ENCODE measurements at regions not wholly inside any gene's neighbourhood (a gene's known extent, or its start where the extent isn't known, plus 50 kb on each side); places are given as distances from the start of the nearest gene placed in this dataset.

DNA sequence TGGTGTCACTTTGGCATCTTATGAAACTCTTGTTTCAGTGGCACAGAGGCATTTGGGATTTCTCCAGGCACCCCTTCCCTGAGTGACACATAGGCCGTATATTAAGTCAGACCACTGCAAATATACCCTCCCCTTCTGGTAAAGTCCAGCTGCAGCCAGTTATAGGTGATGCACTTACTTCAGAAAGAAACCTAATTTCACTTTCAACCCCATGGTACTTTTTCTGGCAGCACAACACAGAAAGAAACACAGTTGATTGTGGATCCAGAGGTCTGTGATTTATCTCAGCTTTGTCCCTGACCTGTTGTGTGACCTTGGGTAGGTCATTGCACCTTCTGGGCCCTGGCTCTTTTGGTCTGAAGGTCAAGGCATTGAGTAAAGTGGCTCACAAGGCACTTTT, 173.2 kb downstream of the BUB3 start:
- TF ChIP-seq, protein P1, sequence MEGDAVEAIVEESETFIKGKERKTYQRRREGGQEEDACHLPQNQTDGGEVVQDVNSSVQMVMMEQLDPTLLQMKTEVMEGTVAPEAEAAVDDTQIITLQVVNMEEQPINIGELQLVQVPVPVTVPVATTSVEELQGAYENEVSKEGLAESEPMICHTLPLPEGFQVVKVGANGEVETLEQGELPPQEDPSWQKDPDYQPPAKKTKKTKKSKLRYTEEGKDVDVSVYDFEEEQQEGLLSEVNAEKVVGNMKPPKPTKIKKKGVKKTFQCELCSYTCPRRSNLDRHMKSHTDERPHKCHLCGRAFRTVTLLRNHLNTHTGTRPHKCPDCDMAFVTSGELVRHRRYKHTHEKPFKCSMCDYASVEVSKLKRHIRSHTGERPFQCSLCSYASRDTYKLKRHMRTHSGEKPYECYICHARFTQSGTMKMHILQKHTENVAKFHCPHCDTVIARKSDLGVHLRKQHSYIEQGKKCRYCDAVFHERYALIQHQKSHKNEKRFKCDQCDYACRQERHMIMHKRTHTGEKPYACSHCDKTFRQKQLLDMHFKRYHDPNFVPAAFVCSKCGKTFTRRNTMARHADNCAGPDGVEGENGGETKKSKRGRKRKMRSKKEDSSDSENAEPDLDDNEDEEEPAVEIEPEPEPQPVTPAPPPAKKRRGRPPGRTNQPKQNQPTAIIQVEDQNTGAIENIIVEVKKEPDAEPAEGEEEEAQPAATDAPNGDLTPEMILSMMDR (conservative IDR thresholded peaks at IDR 0.05; ENCODE audit: low read length): no peak
- no peak for TF ChIP-seq EZH2phosphoT487 (IDR thresholded peaks at IDR 0.05; ENCODE audit: borderline replicate concordance)
